ENCODE measurements at regions not wholly inside any gene's neighbourhood (a gene's known extent, or its start where the extent isn't known, plus 50 kb on each side); places are given as distances from the start of the nearest gene placed in this dataset.

GRCh38 chr7:37504801-37505200 lies 56.1 kb upstream of the ELMO1 start:
- peak in 1 of 2 donors; percentile 41 for DNase-seq

GRCh38 chr7:37505750-37506353 lies 57.2 kb upstream of the ELMO1 start:
- no peak for DNase-seq

DNA sequence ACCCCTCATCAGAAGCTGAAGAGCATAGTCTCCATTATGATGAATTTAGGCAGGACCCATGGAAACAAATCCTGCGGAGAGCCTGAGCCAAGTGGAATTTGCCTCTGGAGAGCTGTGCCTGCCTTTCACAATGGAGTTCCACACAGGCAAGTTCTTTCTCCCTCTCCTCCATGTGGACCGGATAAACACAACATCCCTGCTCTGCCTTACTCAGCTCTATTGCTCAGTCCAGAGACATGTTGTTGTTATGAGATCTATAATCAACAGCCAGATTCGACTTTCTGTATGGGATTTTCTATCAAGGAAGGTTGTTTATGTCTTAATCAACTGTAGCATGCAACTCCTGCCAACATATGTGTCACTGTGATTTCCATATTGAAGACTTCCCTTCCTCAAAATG lies 59.5 kb upstream of the ELMO1 start:
- no peak for DNase-seq

GRCh38 chr7:37510043-37510634 lies 61.5 kb upstream of the ELMO1 start:
- DNase-seq = peak in 1 of 2 donors; percentile 36

DNA sequence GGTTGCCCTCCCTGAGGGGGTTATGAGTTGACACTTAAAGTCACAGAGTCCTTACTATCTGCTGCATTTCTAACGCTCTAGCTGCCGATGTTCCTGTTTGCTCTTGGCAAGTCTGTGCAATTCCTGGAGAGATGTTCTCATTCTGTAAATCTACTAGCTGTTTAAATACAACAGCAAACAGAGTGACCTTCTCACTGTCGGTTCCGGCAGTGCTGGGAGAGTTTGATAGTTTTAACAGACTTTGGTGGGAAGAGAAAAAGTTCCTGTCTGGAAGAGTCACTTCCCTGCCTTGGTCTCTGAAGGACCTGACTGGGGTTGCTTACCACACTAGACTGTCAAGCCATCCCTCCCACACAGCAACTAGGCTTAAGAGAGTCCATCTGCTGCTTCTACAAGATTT lies 63.3 kb upstream of the ELMO1 start:
- DNase-seq = no peak

DNA sequence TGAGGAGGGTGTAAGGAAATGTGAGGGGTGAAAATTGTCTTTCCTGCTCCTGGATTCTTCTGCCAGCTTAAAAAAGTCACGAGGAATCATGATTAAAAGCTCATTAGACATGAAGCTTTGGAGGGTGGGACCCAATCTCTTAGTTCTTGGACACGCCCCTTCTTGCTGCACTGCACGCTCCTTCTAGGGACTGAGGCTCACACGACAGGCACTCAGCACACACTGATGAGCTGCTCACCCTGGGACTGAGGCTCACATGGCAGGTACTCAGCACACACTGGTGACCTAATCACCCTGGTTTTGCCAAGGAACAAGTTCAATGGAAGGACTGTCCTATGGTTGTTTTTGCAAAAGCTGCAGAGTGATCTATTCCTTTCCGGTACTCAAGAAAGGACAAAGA lies 65.8 kb upstream of the ELMO1 start:
- DNase-seq = no peak

DNA sequence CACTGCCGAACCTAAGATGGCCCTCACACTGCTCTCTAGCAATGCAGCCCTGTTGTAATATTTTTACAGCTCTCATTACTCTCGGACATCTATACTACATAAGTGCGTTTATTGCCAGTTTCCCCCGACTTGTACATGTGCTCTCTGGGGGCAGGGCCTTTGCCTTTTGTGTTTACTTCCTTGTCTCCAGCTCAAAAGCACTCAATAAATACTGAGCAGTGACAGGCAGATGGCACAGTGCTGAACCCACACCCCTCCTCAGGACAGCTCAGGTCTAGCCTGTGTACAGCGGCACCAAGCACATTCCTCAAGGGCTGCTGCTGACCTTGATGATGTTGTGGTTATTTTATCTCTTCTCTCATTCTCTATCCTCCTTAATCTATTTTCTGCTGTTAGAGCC lies 68.0 kb upstream of the ELMO1 start:
- no peak for DNase-seq

- no peak for DNase-seq
These were observed 69.6 kb upstream of the ELMO1 start for GRCh38 chr7:37518266-37518665.

- DNase-seq = no peak
These were observed 75.4 kb upstream of the ELMO1 start for GRCh38 chr7:37524056-37524455.

GRCh38 chr7:37524797-37525196 lies 76.1 kb upstream of the ELMO1 start:
- no peak for DNase-seq

DNA sequence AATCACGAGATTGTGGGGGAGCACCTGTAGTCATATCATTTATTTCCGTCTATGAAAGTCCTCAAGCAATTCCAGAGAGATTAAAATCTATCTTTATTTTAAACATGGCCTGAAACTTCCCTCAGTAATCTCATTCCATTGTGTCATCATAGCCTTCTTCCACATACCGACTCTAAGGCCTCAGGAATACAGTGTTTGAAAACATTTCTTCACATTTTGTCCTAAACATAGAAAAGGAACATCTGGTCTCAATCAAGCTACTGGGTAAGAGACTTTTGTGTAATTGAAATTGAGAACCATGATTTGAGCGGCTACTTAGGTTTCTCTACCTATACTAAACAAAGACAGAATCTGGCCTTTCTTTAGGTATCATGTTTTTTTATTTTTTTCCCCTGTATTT lies 78.0 kb upstream of the ELMO1 start:
- no peak for DNase-seq

DNA sequence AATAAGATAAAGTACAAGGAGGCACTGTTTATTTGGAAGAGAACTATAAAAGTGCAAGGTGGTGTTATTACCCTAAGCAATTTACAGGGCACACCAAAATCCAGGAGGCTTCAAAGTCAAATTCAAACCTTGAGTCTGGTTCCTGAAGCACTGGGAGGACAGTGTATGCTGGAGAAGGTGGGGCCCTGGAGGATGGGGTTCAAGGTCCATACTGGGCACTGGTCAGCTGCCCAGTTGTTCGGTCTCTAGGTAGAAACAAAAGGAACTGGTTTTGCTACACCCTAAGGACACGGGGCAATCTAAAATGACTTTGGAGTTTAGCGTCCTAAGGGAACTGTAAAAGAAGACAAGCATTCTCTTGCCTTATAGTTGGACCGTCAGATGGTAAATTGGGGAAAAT lies 78.4 kb upstream of the ELMO1 start:
- no peak for DNase-seq

DNA sequence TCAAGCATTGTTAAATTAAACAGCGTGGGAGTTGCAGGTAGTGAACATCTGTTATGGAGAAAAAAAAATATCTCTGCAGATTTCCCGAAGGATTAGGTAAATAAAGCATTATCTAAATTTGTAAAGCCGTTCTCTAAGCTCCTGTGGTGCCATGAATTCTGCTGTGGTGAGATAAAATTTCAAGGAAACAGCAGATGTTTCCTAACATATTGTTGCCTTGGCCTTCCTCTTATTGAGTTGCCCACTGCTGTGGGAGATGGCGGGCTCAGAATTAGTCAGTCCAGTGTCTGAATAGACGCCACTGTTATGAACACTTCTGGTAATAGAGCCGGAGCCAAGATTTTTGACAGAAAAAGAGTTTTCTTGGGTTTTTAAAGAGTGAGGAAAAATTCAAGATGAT lies 82.6 kb upstream of the ELMO1 start:
- peak in 1 of 2 donors; percentile 64 for DNase-seq

- DNase-seq = peak in 1 of 2 donors; percentile 37
These were observed 84.0 kb upstream of the ELMO1 start for GRCh38 chr7:37532636-37533035.

GRCh38 chr7:37534893-37535610 lies 86.4 kb upstream of the ELMO1 start:
- no peak for DNase-seq

- no peak for DNase-seq
These were observed 87.2 kb upstream of the ELMO1 start for GRCh38 chr7:37535841-37536240.

DNA sequence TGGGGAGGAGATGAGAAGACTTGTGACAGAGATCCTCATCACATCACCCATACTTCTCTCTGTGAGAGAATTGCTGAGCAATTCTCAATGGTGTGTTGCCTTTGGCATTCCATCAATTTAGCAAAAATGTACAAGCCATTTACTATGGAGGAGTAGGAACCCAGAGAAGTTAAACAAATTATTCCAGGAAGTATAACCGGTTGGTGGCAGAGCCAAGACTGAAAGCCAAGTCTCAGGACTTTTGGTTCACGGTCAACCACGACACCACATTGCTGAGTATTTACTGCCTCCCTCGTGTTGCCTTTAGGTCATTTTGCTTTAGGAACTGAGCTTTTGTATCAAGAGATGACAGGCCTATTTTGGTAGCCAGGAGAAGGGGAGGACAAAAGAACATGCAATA lies 88.0 kb upstream of the ELMO1 start:
- no peak for DNase-seq

- no peak for DNase-seq
These were observed 88.8 kb upstream of the ELMO1 start for GRCh38 chr7:37537439-37537838.

- DNase-seq = no peak
These were observed 90.3 kb upstream of the ELMO1 start for GRCh38 chr7:37538945-37539344.

GRCh38 chr7:37540917-37541316 lies 92.3 kb upstream of the ELMO1 start:
- no peak for DNase-seq

DNA sequence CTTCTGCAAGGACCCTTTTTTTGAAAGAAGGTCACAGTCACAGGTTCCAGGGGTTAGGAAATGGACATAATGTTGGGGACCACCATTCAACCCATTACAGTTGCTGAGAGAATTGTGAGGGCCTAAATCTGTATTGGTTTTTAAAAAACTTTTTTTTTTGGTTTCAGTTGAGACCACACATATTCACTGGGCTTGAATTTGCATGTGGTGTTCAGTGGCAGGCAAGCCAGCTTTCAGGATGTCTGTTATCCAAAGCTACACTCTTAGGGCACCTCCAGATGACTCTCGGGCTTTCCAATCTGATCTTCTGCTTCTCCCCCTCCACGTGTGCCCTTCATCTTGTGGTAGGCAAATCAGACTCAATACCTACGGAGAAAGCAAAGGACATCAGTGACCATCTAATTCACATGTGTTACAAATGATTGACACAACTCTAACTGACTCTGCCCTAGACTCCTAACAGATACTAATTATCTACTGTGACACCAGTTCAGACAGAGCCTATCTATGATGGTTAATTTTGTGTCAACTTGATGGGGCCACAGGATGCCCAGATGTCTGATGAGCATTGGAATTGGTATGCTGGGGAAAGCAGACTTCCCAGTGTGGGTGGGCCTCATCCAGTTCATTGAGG lies 93.3 kb upstream of the ELMO1 start:
- DNase-seq = no peak

- no peak for DNase-seq
These were observed 97.2 kb upstream of the ELMO1 start for GRCh38 chr7:37545619-37546534.

- no peak for DNase-seq
These were observed 98.0 kb upstream of the ELMO1 start for GRCh38 chr7:37546677-37547076.

Measured in bone marrow (tissue), 2 donors.